ENCODE measurements at regions not wholly inside any gene's neighbourhood (a gene's known extent, or its start where the extent isn't known, plus 50 kb on each side); places are given as distances from the start of the nearest gene placed in this dataset.
A peak's percentile ranks its signal among the peaks of the same experiment; 100 is the strongest.

DNA sequence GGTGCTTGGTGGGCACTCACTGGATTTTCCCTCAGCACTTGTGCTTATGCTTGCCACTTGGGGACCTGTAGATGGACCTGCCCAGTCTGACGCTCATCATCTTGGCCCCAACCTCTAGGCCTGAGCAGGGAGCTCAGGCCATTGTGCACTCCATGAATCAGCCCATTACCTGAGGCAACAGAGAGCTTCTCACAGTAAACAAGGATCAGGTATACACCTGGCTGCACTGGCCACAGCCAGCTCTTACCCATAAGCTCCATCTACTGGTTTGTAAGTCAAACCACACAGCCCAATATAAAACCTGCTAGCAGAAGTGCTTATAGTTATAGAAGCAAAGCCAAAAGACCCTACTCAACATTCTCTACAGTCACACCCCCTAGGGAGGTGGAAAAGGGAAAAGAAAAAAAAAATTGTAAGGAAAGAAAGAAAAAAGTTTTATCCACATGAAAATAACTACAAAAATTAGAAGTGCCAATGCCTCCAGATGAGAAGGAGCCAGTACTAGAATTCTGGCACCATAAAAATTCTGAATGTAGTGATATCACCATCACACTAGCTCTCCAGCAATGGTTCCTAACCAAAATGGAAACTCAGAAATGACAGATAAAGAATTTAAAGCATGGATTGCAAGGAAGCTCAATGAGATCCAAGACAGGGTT lies 87.8 kb upstream of the CDH5 start:
- DNase-seq (ENCODE audit: low read depth), result no peak

GRCh38 chr16:66278111-66278531 lies 88.4 kb upstream of the CDH5 start:
- no peak overlapping the region for H3K4me3 ChIP-seq (ENCODE audit: low read depth, low read length)
- TF ChIP-seq, protein P1, sequence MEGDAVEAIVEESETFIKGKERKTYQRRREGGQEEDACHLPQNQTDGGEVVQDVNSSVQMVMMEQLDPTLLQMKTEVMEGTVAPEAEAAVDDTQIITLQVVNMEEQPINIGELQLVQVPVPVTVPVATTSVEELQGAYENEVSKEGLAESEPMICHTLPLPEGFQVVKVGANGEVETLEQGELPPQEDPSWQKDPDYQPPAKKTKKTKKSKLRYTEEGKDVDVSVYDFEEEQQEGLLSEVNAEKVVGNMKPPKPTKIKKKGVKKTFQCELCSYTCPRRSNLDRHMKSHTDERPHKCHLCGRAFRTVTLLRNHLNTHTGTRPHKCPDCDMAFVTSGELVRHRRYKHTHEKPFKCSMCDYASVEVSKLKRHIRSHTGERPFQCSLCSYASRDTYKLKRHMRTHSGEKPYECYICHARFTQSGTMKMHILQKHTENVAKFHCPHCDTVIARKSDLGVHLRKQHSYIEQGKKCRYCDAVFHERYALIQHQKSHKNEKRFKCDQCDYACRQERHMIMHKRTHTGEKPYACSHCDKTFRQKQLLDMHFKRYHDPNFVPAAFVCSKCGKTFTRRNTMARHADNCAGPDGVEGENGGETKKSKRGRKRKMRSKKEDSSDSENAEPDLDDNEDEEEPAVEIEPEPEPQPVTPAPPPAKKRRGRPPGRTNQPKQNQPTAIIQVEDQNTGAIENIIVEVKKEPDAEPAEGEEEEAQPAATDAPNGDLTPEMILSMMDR (IDR thresholded peaks at IDR 0.05; ENCODE audit: insufficient read depth, low read length), result no peak
- no peak for DNase-seq (ENCODE audit: low read depth)

More for the DNA sequence above, 87.8 kb upstream of the CDH5 start:
- TF ChIP-seq, protein P1 (IDR thresholded peaks at IDR 0.05; ENCODE audit: insufficient read depth, low read length), result no peak
- no peak overlapping the region for H3K4me3 ChIP-seq (ENCODE audit: low read depth, low read length)

GRCh38 chr16:66277311-66278070 lies 89.0 kb upstream of the CDH5 start:
- no peak for DNase-seq (ENCODE audit: low read depth)
- TF ChIP-seq, protein P1 (IDR thresholded peaks at IDR 0.05; ENCODE audit: insufficient read depth, low read length), result no peak
- H3K4me3 ChIP-seq (ENCODE audit: low read depth, low read length), result no peak overlapping the region

- no peak overlapping the region for H3K4me3 ChIP-seq (ENCODE audit: low read depth, low read length)
- DNase-seq (ENCODE audit: low read depth), result peak; percentile 83
- TF ChIP-seq, protein P1 (IDR thresholded peaks at IDR 0.05; ENCODE audit: insufficient read depth, low read length), result peak; percentile 89
These were observed 90.6 kb upstream of the CDH5 start for GRCh38 chr16:66275775-66276428.

GRCh38 chr16:66274335-66275110 lies 92.0 kb upstream of the CDH5 start:
- TF ChIP-seq, protein P1 (IDR thresholded peaks at IDR 0.05; ENCODE audit: insufficient read depth, low read length), result peak; percentile 48
- peak; percentile 55 for DNase-seq (ENCODE audit: low read depth)
- no peak overlapping the region for H3K4me3 ChIP-seq (ENCODE audit: low read depth, low read length)

DNA sequence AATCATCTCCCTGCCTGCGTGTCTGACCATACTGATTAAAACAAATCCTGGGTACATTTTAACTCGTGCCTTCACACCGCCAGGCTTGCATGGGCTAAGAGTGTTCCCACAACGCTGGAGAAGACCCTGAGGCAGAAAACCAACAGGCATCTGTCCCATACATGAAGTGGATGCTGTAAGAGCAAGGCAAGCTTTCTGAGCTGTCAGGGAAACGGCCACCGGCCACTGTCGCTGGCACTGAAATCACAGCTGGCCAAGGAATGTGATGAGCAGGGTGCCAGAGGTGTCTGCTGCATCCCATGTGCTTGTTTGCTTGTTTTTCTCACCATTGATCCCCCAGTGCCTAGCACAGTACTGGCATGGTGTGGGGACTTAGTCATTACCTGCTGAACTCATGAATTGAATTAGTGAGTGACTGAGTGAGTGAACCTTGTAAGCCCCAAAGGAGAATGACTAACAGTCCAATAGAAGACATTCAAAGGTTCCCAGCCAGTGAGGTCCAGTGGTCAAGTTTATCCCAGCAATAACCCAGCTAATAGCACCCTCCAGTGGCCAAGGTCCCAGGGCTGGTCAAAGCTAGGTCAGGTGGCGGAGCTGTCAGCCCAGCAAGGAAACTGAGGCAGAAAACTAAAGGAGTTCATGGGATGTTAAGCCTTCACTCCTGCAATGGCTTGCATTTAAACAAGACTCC lies 92.7 kb upstream of the CDH5 start:
- DNase-seq (ENCODE audit: low read depth), result peak; percentile 69
- H3K4me3 ChIP-seq (ENCODE audit: low read depth, low read length), result no peak overlapping the region
- TF ChIP-seq, protein P1 (IDR thresholded peaks at IDR 0.05; ENCODE audit: insufficient read depth, low read length), result peak; percentile 56

All from fibroblast of the aortic adventitia (primary cell).